ENCODE measurements at regions not wholly inside any gene's neighbourhood (a gene's known extent, or its start where the extent isn't known, plus 50 kb on each side); places are given as distances from the start of the nearest gene placed in this dataset.

DNA sequence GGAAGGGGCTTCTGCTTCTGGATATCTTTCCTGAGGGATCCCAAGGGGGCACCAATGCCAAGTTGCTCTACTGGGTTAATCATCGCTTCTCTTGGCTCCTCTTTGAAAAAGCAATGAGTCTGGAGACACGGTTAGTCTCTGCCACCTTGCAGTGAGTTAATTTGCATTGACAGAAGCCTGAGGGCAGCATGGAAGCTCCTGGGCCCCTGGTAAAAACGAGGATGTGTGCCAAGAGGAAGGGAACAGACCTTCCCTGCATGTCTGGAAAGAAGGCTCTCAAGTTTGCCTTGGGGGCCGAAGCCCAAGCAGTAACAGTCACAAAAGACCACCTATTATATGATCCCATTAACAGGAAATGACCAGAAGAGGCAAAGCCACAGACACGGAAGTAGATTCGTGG, 86.7 kb downstream of the IRX5 start:
- TF ChIP-seq, protein P1, sequence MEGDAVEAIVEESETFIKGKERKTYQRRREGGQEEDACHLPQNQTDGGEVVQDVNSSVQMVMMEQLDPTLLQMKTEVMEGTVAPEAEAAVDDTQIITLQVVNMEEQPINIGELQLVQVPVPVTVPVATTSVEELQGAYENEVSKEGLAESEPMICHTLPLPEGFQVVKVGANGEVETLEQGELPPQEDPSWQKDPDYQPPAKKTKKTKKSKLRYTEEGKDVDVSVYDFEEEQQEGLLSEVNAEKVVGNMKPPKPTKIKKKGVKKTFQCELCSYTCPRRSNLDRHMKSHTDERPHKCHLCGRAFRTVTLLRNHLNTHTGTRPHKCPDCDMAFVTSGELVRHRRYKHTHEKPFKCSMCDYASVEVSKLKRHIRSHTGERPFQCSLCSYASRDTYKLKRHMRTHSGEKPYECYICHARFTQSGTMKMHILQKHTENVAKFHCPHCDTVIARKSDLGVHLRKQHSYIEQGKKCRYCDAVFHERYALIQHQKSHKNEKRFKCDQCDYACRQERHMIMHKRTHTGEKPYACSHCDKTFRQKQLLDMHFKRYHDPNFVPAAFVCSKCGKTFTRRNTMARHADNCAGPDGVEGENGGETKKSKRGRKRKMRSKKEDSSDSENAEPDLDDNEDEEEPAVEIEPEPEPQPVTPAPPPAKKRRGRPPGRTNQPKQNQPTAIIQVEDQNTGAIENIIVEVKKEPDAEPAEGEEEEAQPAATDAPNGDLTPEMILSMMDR (IDR thresholded peaks at IDR 0.05; ENCODE audit: low read depth, low read length, poor library complexity, severe bottlenecking): no peak
- TF ChIP-seq EZH2phosphoT487 (IDR thresholded peaks at IDR 0.05; ENCODE audit: borderline replicate concordance, low read length): no peak

All from DOHH2 (cell line).